HG03442 (cell line): ENCODE measurements at regions not wholly inside any gene's neighbourhood (a gene's known extent, or its start where the extent isn't known, plus 50 kb on each side); places are given as distances from the start of the nearest gene placed in this dataset.

Experiments
- ATAC-seq: cut with Tn5 transposase; IDR thresholded peaks from one replicate; pipeline ENCODE4 v1.9.1; 2021; ENCODE audit warnings: mild to moderate bottlenecking, moderate library complexity; ENCODE audit not compliant: unreplicated experiment

DNA sequence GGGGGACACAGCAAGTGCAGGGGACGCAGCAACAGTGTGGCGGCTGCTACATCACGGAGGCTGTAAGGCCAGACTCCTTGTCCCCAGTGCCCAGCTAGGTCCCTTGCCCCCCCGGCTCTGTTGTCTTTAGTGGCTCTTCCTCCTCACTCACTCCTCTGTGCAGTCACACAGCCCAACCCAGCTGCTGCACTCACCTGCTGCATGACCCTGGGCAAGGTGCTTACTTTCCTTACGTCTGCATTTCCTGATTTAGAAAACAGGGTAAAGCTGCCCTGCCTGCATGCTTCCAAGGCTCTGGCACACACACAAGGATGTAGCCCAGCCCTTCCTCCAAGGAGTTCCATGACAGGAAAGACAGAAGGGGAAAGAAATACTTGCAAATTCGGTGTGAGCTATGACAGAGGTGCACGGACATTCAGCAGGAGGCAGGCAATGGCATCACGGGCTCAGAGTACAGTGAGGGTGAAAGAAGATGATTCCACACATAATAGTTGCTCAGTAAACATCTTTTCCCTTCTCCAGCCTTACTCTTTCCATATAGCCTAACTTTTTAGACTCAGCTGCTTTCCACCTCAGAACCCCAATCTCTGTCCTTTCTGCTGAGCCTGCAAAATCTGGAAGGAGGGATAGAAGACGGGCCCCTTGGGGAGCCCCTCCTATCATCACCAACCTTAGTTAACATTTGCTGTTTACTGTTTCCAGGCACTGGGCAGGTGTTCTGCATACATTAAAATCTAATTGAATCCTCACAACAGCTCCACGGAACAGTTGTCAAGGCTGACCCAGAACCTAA, 150.9 kb downstream of the MRM1 start:
- no peak for ATAC-seq

DNA sequence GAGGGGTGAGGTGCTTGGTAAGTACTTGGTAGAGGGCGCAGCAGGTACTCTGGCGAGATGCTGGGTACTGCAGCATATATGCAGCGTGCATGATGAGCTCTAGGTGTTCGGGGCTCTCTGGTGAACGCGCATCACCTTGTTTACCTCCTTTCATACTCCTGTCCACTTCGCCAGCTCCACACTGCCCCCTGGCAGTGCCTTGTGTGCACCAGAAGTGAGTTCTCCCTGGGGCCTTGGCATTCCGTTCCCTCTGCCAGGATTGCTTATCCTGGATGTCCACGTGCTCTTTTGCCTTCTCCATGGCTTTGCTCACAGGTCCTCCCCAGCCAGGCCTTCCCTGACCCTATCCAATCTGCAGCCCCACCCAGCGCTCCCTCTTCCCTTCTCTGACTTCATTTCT, 154.2 kb downstream of the MRM1 start:
- ATAC-seq = no peak

DNA sequence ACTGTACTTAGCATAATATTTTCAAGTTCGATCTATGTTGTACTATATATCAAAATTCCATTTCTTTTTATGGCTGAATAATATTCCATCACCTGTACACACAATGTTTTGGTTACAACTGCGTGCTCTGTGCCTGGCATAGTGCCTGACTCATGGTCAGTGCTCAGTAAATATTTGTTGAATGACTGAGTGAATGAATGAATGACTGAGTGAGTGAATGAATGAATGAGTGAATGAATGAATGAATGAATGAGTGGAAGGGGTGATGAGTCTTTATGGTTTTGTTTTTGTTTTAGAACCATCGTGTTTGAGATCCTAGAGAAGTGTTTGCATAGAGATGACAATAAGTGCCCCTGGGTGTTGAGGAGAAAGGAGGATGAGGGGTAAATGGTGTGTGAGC, 155.3 kb downstream of the MRM1 start:
- no peak for ATAC-seq

DNA sequence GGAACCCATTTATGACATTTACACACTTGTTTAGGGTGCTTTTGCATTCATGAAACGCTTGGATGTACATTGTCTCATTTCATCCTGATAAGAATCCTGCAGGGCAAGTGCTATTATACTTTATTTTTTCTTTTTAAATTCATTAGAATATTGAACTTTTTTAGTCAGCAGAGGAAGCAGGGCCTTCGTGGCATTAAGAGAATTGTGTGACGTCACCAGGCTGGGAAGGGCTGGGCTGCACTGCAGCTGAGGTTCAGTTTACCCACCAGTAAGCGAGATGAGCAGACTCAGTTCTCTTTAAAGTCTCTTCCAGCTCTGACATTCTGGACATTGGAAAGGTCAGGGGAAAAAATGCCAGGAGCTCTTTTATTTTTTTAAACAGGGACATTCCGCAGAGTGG, 159.0 kb downstream of the MRM1 start:
- ATAC-seq = no peak

DNA sequence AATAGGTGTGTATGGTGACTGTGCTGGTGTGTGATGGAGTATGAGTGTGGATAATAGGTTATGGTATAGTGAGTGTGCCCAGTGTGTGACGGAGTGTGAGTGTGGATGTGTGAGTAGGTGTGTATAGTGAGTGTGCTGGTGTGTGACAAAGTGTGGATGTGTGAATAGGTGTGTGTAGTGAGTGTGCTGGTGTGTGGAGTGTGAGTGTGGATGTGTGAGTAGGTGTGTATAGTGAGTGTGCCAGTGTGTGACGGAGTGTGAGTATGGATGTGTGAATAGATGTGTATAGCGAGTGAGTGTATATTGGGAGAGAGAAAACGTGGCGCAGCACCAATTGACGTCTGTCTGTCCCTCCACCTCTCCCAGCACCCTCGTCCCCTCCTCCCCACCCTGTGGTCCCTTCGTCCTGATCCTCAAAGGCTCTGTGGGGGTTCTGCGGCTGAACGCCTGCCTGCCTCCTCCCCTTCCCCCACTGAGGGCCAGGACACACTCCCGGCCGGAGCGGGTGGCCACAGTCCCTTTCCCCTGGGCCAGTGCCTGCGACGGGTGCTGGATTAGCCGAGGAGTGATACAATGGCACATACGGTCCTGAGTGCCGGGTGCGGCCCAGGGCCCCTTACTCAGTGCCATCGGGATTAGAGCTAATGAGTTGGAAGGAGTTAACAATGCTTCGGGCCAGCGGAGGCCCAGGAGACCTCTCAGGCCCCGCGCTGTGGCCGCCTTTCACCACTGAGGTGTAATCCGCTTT, 160.0 kb downstream of the MRM1 start:
- no peak for ATAC-seq

DNA sequence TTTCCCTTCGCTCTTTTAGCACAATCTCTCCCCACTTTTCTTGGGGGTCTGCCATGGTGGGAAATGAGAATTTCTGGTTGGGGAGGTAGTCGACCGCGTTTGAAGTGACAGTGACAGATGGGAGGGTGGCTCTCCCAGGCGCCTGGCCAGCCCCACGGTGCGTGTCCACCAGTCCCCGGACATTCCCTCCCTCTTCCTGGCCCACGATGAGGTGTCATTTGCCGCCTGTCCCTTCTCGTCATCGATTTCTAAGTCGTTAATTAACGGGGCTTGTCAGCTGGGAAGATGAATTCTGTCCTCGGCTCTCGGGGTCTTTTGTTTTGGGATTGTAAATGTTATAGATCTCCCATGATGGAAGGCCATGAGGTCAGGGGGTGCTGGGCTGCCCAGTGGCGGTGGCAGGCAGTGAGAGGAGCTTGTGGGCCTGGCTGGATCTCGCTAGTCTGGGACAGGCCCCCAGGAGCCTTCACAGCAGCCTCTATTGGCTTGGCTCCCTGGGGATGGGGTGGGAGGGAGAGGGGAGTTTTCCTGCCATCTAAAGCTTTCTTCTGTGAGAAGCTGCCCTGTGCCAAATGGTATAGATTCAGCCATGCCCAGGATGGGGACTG, 164.2 kb downstream of the MRM1 start:
- no peak for ATAC-seq

DNA sequence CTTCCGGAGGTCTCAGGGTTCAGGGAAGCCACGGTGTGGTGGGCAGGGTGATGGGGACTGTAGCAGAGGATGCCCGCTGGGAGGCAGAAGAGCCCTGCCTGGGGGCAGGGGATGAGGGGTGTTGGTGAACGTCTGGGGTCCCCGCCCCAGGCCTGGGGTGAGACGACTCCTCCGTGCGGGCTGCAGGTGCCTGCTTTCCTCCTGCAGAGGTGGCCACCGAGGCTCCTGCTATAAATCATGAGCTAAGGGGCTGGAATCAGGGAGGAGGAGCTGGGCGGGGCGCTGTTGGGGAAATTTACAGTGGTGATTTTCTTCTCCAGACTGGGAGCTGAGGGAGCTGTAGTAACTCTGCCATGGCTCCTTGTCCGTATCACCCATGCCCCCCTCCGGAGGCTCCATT, 167.0 kb downstream of the MRM1 start:
- ATAC-seq = no peak

DNA sequence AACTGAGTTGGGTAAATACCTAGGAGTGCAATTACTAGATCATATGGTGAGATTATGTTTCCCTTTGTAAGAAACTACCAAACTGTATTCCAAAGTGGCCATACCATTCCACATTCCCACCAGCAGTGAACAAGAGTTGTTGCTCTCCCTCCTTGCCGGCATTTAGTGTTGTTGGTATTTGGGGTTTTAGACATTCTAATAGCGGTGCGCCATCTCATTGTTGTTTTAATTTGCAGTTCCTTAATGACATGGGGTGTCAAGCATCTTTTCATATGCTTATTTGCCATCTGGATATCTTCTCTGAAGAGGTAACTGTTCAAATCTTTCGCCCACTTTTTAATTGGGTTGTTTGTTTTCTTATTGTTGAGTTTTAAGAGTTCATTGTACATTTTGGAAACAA, 164.2 kb upstream of the LHX1 start:
- no peak for ATAC-seq

DNA sequence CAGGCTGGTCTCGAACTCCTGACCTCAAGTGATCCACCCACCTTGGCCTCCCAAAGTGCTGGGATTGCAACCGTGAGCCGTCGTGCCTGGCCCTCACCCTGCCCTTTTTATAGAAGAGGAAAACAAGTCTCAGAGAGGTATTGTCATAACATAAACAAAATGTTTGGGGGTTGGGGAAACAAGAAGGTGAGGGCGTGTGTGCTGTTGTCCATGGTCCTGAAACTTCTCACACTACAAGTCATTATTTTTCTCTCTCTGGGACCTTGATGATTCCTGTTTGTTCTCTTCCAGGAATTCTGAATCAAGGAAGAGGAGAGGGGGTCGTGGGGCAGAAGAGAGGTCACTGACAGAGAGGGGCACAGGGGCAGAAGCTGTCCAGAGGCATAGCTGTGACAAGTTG, 160.2 kb upstream of the LHX1 start:
- ATAC-seq = no peak

DNA sequence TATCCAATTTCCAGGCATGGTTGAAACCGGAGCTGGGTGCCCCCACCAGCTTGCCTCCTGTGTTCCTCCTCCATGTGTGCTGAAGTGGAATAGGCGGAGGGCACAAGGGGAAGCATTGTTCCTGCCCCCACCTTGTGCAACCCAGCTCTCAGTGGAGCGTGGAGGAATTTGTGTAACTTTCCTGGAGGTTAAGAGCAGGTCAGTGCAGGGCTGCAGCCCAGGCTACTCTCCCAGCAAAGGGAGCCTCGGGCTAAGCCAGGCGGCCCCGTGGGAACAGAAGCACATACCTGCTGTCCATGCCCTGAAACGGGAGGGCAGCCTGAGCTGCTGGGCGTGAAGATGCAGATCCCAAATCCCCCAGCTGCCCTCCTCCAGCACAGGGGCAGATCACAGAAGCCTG, 158.8 kb upstream of the LHX1 start:
- no peak for ATAC-seq

DNA sequence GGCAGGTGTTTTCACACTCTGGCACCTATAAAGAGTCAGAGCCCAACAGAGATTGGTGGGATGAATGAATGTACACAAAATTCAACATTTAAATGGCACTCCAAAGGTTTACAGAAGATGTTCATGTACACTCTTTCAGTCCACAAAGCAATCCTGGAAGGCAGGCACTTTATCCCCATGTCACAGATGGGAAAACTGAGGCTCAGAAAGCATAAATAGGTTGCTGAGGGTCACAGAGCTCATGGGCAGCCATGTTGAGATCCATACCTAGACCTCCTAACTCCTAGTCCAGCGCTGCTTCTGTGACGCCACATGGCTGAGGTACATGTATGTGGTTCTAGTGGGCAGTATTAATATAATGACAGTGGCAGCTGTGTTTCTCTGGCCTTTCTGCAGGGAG, 157.7 kb upstream of the LHX1 start:
- ATAC-seq = no peak

DNA sequence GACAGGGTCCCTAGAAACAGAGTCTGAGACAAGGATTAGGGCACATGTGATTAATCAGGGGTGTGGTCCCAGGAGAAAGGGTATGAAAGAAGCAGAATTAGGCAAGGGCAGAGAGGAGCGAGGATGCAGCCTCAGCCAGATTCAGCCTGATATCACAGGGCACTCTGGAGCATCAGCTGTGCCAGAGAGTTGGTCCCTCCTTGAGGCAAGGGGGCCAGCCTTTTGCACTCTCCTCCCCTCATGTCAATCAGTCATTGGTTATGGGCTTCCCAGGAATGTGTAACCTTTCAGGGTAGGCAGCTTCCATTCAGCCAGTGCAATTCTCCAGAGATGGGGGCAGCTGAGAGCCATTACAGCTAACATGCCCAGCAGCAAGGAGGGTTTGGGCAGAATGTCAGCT, 152.6 kb upstream of the LHX1 start:
- ATAC-seq = no peak

DNA sequence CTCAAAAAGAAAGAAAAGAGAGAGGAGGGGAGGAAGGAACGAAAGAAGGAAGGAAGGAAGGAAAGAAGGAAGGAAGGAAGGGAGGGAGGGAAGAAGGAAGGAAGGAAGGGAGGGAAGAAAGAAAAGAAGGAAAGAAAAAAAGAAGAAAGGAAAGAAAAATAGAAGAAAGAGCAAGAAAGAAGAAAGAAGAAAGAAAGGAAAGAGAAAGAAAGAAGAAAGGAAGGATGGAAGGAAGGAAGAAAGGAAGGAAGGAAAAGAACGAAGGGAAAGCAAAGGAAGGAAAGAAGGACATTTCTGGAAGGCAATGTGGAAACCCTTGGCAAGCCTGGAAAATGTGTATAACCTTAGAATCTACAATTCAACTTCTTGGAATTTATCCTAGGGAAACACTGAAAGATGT, 150.4 kb upstream of the LHX1 start:
- no peak for ATAC-seq

DNA sequence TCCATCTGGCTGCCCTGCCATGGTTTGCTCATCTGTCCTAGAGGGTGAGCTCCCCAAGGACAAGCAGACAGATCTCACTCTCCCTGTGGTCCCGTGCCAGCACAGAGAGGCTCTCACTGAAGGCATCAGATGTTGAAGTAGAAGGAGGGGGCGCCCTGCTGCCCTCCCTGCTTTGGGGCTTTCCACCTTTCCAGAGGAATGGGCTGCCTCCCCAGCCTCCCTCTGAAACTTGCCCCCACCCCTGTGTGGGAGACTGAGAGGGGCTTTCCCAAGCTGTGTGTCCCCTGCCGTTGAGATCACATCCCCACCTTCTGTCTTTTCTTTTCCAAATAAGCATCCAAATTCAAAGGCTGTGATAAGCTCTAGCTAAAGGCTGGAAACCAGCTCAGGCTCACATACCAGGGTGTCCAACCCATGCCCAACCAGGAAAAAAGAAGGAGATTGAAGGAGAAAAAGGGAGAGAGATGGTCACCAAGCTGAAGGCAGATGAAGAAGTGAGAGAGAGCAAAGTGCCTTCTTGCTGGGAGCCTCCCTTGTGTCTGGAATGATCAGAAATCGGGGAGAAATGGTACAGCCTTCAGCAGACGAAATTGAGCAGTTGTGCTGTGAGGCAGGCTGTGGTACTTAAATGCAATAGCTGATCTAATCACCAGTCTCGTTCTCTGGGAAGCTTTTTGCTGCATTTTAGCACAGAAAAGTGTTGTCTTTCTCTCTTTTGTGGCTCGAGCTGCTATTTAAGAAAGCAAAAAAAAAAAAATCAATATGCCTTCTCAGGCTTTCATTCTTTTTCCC, 145.9 kb upstream of the LHX1 start:
- no peak for ATAC-seq

DNA sequence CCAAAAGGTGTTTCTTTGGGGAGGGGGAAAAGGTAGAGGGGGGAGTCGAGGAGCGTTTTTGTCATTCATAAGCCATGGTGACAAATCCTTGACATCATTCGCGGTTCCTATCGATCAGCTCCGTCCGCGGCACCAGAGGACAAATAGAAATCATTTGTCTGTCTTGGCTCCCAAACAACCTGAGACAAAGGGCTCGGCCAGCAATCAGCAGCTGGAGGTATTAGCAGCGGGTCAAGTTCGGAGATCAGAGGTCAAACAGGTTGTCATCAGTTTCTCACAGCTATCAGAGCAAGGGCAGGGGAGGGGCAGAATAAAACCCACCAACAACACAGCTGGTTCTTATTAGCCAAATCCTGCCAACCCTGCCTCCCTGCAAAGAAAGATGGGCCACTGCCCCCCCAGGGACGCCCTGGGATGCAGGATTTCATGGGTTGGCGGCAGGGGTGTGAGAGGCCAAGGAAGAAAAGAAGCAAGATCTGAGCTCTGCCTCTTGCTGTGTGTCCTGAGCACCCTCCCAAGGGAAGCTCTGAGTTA, 145.3 kb upstream of the LHX1 start:
- ATAC-seq = no peak

DNA sequence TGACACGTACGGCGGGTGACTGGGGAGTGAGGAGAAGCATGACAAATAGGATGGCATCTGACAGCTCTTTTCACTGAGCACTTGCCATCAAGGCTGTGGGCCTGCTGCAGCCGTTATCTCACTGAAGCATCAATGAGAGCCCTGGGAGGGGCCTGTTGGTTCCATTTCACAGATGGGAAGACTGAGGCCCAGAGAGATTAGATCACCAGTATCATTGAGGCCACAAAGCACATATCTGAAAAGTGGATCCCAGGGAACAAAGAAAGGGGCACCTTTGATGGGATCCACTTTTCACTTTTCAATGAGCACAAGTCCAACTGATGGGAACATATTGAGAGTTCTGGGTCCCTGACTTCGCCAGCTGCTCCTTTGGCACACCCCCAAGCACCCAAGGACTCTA, 144.4 kb upstream of the LHX1 start:
- ATAC-seq = no peak

DNA sequence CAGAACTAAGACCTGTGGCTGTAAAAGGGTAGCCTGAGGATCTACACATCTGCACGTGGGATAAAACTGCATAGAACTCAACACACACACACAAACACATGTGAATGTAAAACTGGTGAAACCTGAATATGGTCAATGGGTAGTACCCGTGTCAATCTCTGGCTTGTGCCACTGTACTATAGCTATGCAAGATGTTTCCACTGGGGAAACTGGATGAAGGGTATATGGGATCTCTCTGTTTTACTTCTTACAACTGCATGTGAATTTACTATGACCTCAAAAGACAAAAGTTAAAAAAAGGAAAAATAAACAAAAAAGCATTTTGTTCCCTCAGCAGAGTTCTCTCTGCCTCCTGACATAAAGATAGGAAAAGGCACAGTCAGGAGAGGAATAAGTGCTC, 143.3 kb upstream of the LHX1 start:
- no peak for ATAC-seq

DNA sequence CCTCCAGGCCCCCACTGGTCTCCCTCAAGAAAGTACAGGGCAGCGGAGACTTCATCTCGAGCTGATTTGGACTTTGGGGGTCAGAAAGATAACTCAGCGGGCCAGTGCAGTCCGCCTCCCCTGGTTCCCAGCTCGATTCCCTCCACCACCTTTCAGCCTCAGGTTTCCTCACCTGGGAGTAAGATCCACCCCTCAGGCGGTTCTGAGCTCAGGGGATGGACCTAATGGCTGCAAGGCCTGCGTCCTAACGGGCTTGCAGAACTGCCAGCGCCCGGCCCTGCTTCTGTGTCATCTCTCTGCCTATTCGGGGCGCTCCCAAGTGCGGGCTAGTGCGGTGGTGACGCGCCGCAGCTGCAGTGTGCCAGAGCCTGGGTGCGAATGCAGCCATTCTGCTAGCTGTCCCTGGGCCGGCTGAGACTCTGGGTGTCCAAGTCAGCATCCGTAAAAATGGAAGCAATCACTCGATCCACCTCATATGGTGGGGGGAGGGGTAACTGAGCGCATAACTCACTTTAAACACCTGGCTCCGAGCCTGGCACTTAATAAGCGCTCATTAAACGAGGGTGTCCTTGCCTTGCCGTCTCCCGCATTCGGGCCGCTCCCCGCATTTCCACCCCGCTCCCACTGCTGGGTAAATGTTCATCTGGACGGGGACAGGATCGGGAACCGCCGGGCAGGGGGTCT, 129.6 kb upstream of the LHX1 start:
- no peak for ATAC-seq

DNA sequence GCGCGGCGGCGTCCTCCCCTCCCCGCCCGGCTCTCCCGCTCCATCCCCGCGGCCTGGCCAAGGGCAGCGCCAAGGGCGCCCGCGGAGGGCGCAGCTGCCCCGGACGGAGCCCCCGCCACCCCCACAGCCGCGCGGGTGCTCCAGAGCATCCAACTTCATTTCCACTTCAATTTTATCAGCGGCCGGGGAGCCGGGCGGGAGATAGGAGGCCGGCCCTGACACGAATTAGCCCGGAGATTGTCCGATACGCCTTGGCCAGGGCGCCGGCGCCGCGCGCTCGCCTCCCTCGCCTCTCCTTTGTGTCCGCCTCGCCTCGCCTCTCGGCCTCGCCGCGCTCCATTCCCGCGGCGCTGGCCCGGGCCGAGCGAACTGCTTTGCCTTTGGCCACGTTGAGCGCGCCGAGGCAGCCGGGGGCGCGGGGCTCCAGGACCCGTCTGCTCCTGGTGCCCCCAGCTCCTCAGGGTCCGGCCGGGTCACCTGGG, 129.1 kb upstream of the LHX1 start:
- ATAC-seq = no peak

DNA sequence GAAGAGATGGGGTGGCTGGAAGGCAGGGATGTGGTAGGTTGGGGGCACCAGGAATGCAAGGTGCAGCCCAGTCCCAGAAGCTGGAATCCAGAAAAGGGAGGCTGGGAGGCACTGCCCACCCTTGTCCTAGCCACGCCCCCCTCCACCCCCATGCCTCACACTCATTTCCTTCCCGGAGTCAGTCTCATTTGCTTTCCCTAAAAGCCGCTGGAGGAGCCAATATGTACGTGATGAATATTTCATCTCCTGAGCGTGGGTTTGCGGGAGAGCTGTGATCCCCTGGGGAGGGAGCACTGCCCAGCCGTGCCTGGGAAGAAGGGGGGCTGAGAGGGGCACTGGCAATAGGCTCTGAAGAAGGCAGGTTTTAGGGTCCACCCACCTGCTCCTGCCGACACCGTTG, 124.5 kb upstream of the LHX1 start:
- ATAC-seq = no peak
